ENCODE measurements at regions not wholly inside any gene's neighbourhood (a gene's known extent, or its start where the extent isn't known, plus 50 kb on each side); places are given as distances from the start of the nearest gene placed in this dataset.

- DNase-seq (ENCODE audit: extremely low read depth, low read depth), result peak; percentile 48
- no peak for TF ChIP-seq CTCF (IDR thresholded peaks at IDR 0.05; ENCODE audit: low read depth, low read length, missing control alignments)
- no peak overlapping the region for H3K4me3 ChIP-seq (replicated peaks; ENCODE audit: low read depth, low read length)
Measured at GRCh38 chr15:70327856-70328678, 230.3 kb upstream of the TLE3 start.

DNA sequence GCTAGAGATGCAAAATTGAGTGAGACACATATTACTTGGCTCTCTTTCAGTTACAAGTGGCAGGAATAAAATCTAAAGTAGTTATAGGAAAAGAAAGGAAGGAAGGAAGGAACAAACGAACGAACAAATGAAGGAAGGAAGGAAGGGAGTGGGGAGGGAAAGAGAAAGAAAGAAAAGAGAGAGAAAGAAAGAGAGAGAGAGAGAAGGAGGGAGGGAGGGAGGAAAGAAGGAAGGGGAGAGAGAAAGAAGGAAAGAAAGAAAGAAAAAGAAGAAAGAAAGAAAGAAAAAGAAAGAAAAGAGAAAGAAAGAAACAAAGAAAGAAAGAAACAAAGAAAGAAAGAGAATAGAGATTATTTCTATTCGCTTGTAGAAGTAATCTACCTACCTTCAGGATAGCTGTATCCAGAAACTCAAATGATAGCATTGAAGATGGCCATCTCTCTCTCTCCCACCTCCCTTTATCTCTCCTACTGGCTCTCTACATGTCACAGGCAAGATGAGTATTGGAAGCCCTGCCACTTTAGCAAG, 229.7 kb upstream of the TLE3 start:
- no peak for TF ChIP-seq CTCF (IDR thresholded peaks at IDR 0.05; ENCODE audit: low read depth, low read length, missing control alignments)
- no peak for DNase-seq (ENCODE audit: extremely low read depth, low read depth)
- H3K4me3 ChIP-seq (replicated peaks; ENCODE audit: low read depth, low read length), result no peak overlapping the region

GRCh38 chr15:70324001-70324974, 226.6 kb upstream of the TLE3 start:
- peak; percentile 87 for DNase-seq (ENCODE audit: extremely low read depth, low read depth)
- H3K4me3 ChIP-seq (replicated peaks; ENCODE audit: low read depth, low read length), result no peak overlapping the region
- no peak for TF ChIP-seq CTCF (IDR thresholded peaks at IDR 0.05; ENCODE audit: low read depth, low read length, missing control alignments)

GRCh38 chr15:70323111-70323851, 225.6 kb upstream of the TLE3 start:
- no peak for TF ChIP-seq CTCF (IDR thresholded peaks at IDR 0.05; ENCODE audit: low read depth, low read length, missing control alignments)
- no peak overlapping the region for H3K4me3 ChIP-seq (replicated peaks; ENCODE audit: low read depth, low read length)
- DNase-seq (ENCODE audit: extremely low read depth, low read depth), result no peak

GRCh38 chr15:70322051-70322668, 224.4 kb upstream of the TLE3 start:
- no peak overlapping the region for H3K4me3 ChIP-seq (replicated peaks; ENCODE audit: low read depth, low read length)
- TF ChIP-seq CTCF (IDR thresholded peaks at IDR 0.05; ENCODE audit: low read depth, low read length, missing control alignments), result no peak
- DNase-seq (ENCODE audit: extremely low read depth, low read depth), result no peak
